ENCODE measurements at regions not wholly inside any gene's neighbourhood (a gene's known extent, or its start where the extent isn't known, plus 50 kb on each side); places are given as distances from the start of the nearest gene placed in this dataset.

DNA sequence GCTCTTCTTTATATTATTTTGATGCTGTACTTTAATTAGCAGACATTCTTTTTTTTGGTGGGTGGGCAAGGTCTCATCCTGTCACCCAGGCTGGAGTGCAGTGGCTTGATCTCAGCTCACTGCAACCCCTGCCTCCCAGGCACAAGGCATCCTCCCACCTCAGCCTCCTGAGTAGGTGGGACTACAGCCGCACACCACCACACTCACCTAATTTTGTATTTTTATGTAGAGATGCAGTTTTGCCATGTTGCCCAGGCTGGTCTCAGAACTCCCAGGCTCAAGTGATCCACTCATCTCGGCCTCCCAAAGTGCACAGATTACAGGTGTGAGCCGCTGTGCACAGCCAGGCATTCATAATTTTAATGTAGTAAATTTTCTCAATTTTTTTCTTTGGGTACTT lies 608.1 kb downstream of the ZNF385D start:
- TF ChIP-seq, protein P1, sequence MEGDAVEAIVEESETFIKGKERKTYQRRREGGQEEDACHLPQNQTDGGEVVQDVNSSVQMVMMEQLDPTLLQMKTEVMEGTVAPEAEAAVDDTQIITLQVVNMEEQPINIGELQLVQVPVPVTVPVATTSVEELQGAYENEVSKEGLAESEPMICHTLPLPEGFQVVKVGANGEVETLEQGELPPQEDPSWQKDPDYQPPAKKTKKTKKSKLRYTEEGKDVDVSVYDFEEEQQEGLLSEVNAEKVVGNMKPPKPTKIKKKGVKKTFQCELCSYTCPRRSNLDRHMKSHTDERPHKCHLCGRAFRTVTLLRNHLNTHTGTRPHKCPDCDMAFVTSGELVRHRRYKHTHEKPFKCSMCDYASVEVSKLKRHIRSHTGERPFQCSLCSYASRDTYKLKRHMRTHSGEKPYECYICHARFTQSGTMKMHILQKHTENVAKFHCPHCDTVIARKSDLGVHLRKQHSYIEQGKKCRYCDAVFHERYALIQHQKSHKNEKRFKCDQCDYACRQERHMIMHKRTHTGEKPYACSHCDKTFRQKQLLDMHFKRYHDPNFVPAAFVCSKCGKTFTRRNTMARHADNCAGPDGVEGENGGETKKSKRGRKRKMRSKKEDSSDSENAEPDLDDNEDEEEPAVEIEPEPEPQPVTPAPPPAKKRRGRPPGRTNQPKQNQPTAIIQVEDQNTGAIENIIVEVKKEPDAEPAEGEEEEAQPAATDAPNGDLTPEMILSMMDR (conservative IDR thresholded peaks at IDR 0.05; ENCODE audit: low read length) = no peak
- TF ChIP-seq EZH2phosphoT487 (IDR thresholded peaks at IDR 0.05; ENCODE audit: borderline replicate concordance) = no peak

Measured in Loucy (cell line).